Loucy (cell line): ENCODE measurements at regions not wholly inside any gene's neighbourhood (a gene's known extent, or its start where the extent isn't known, plus 50 kb on each side); places are given as distances from the start of the nearest gene placed in this dataset.

Experiments
- CTCF ChIP-seq: fragments of 200-600 bp; sonication (generic); conservative IDR thresholded peaks from 2 replicates; pipeline ENCODE4 v1.5.1; 2014; ENCODE audit warnings: mild to moderate bottlenecking, antibody characterized with exemption, low read length
- EZH2phosphoT487 ChIP-seq: fragments of 200-600 bp; IDR thresholded peaks from 2 replicates; pipeline ENCODE4 v1.6.1; 2018; ENCODE audit warnings: antibody characterized with exemption, mild to moderate bottlenecking, moderate library complexity, borderline replicate concordance

- TF ChIP-seq EZH2phosphoT487: no peak
- TF ChIP-seq CTCF: no peak
Measured at GRCh38 chr22:22789922-22790845, 97.4 kb upstream of the IGLL5 start.
